ENCODE measurements at regions not wholly inside any gene's neighbourhood (a gene's known extent, or its start where the extent isn't known, plus 50 kb on each side); places are given as distances from the start of the nearest gene placed in this dataset.
"Not testable (repeated sequence)": the region's sequence is repeated elsewhere in the genome, so short reads cannot be mapped to it uniquely, and the experiment has no call there.

- DNase-seq, result not testable (repeated sequence)
These were observed 102.3 kb downstream of the ZNF267 start for GRCh38 chr16:31975826-31976419.

- not testable (repeated sequence) for DNase-seq
These were observed 104.9 kb downstream of the ZNF267 start for GRCh38 chr16:31978463-31978862.

GRCh38 chr16:31981739-31982138, 108.1 kb downstream of the ZNF267 start:
- not testable (repeated sequence) for DNase-seq

GRCh38 chr16:31982986-31983385, 109.4 kb downstream of the ZNF267 start:
- DNase-seq, result not testable (repeated sequence)

- not testable (repeated sequence) for DNase-seq
These were observed 110.1 kb downstream of the ZNF267 start for GRCh38 chr16:31983666-31984065.

GRCh38 chr16:31986895-31987294, 113.3 kb downstream of the ZNF267 start:
- DNase-seq, result not testable (repeated sequence)

GRCh38 chr16:31988595-31989581, 115.3 kb downstream of the ZNF267 start:
- not testable (repeated sequence) for DNase-seq

GRCh38 chr16:31990261-31990660, 116.7 kb downstream of the ZNF267 start:
- DNase-seq, result not testable (repeated sequence)

- DNase-seq, result not testable (repeated sequence)
These were observed 117.4 kb downstream of the ZNF267 start for GRCh38 chr16:31990980-31991379.

- DNase-seq, result not testable (repeated sequence)
These were observed 122.7 kb downstream of the ZNF267 start for GRCh38 chr16:31996325-31996724.

- DNase-seq, result not testable (repeated sequence)
These were observed 128.9 kb downstream of the ZNF267 start for GRCh38 chr16:32002496-32002895.

- not testable (repeated sequence) for DNase-seq
These were observed 130.2 kb downstream of the ZNF267 start for GRCh38 chr16:32003819-32004218.

GRCh38 chr16:32038783-32039496, 165.3 kb downstream of the ZNF267 start:
- not testable (repeated sequence) for DNase-seq

- DNase-seq, result not testable (repeated sequence)
These were observed 166.3 kb downstream of the ZNF267 start for GRCh38 chr16:32039919-32040318.

- not testable (repeated sequence) for DNase-seq
These were observed 187.0 kb upstream of the TP53TG3D start for GRCh38 chr16:32066016-32066651.

GRCh38 chr16:32071586-32071985, 181.5 kb upstream of the TP53TG3D start:
- DNase-seq, result not testable (repeated sequence)

GRCh38 chr16:32083891-32084290, 169.2 kb upstream of the TP53TG3D start:
- not testable (repeated sequence) for DNase-seq

GRCh38 chr16:32084656-32085401, 168.3 kb upstream of the TP53TG3D start:
- not testable (repeated sequence) for DNase-seq

- DNase-seq, result peak in 1 of 3 experiments; percentile 6
These were observed 167.5 kb upstream of the TP53TG3D start for GRCh38 chr16:32085438-32086141.

- DNase-seq, result peak in 2 of 3 experiments; percentile 2 to 28
These were observed 137.5 kb upstream of the TP53TG3D start for GRCh38 chr16:32115562-32115961.

GRCh38 chr16:32116080-32116479, 137.0 kb upstream of the TP53TG3D start:
- DNase-seq, result peak in 2 of 3 experiments; percentile 34 to 40

Data from NCI-H1417 (cell line).